NCI-H2171 (cell line): ENCODE measurements at regions not wholly inside any gene's neighbourhood (a gene's known extent, or its start where the extent isn't known, plus 50 kb on each side); places are given as distances from the start of the nearest gene placed in this dataset.

Experiments
- DNase-seq: peaks from one replicate; lab custom pipeline; 2025; lab: John Stamatoyannopoulos, UW

- no peak for DNase-seq
Observed at GRCh38 chr16:72271699-72272240, 99.8 kb upstream of the PMFBP1 start.

- DNase-seq: no peak
Observed at GRCh38 chr16:72270531-72270930, 98.6 kb upstream of the PMFBP1 start.

- no peak for DNase-seq
Observed at GRCh38 chr16:72266836-72267235, 94.9 kb upstream of the PMFBP1 start.

- no peak for DNase-seq
Observed at GRCh38 chr16:72264771-72265170, 92.8 kb upstream of the PMFBP1 start.

- no peak for DNase-seq
Observed at GRCh38 chr16:72262711-72263110, 90.8 kb upstream of the PMFBP1 start.

- DNase-seq: no peak
Observed at GRCh38 chr16:72261127-72261526, 89.2 kb upstream of the PMFBP1 start.

GRCh38 chr16:72256398-72257066, 84.6 kb upstream of the PMFBP1 start:
- no peak for DNase-seq

GRCh38 chr16:72255786-72256185, 83.8 kb upstream of the PMFBP1 start:
- DNase-seq: no peak

GRCh38 chr16:72247821-72248253, 75.9 kb upstream of the PMFBP1 start:
- DNase-seq: no peak

GRCh38 chr16:72246423-72246822, 74.5 kb upstream of the PMFBP1 start:
- DNase-seq: no peak

GRCh38 chr16:72244853-72245252, 72.9 kb upstream of the PMFBP1 start:
- DNase-seq: no peak

- no peak for DNase-seq
Observed at GRCh38 chr16:72243621-72244020, 71.7 kb upstream of the PMFBP1 start.

- no peak for DNase-seq
Observed at GRCh38 chr16:72242757-72243156, 70.8 kb upstream of the PMFBP1 start.

GRCh38 chr16:72241930-72242329, 70.0 kb upstream of the PMFBP1 start:
- peak; percentile 10 for DNase-seq

GRCh38 chr16:72241008-72241407, 69.1 kb upstream of the PMFBP1 start:
- no peak for DNase-seq

- peak; percentile 78 for DNase-seq
Observed at GRCh38 chr16:72240466-72240865, 68.5 kb upstream of the PMFBP1 start.

- DNase-seq: no peak
Observed at GRCh38 chr16:72236866-72237265, 64.9 kb upstream of the PMFBP1 start.

GRCh38 chr16:72234387-72234786, 62.4 kb upstream of the PMFBP1 start:
- DNase-seq: no peak

- no peak for DNase-seq
Observed at GRCh38 chr16:72228014-72228413, 56.1 kb upstream of the PMFBP1 start.

- no peak for DNase-seq
Observed at GRCh38 chr16:72226136-72226535, 54.2 kb upstream of the PMFBP1 start.

GRCh38 chr16:72224260-72224768, 52.4 kb upstream of the PMFBP1 start:
- peak; percentile 9 for DNase-seq

GRCh38 chr16:72222503-72222902, 50.5 kb upstream of the PMFBP1 start:
- no peak for DNase-seq
